Mesenchymal stem cell (in vitro differentiated cells and primary cell): ENCODE measurements at regions not wholly inside any gene's neighbourhood (a gene's known extent, or its start where the extent isn't known, plus 50 kb on each side); places are given as distances from the start of the nearest gene placed in this dataset.

ENCODE experiments used
- DNase-seq: peaks from one replicate; pipeline ENCODE4 v3.0.0-alpha.2; 2013
- H2AFZ ChIP-seq: one replicate; pipeline ENCODE4 v1.6.1; 2013; ENCODE audit warnings: low read depth, mild to moderate bottlenecking, control low read depth, inconsistent platforms, low read length, moderate library complexity
- H2AK5ac ChIP-seq: 2 replicates; pipeline ENCODE4 v1.6.1; 2013; ENCODE audit warnings: low read length, moderate library complexity, mild to moderate bottlenecking, inconsistent platforms; ENCODE audit not compliant: severe bottlenecking
- H2BK120ac ChIP-seq: one replicate; pipeline ENCODE4 v1.6.1; 2013; ENCODE audit warnings: low read depth, mild to moderate bottlenecking, inconsistent platforms, low read length, moderate library complexity
- H2BK12ac ChIP-seq, 2 experiments: one replicate each; pipeline ENCODE4 v1.6.1; 2013; ENCODE audit warnings: inconsistent platforms in 2 of 2, low read length in 2 of 2, mild to moderate bottlenecking in 2 of 2, moderate library complexity in 2 of 2, control low read depth in 1 of 2
- H2BK15ac ChIP-seq: one replicate; pipeline ENCODE4 v1.6.1; 2013; ENCODE audit warnings: mild to moderate bottlenecking, low read depth, inconsistent platforms; ENCODE audit not compliant: poor library complexity, severe bottlenecking
- H2BK5ac ChIP-seq: 2 replicates; pipeline ENCODE4 v1.6.1; 2013; ENCODE audit warnings: low read depth, mild to moderate bottlenecking, low read length, control low read depth, inconsistent platforms; ENCODE audit not compliant: poor library complexity, severe bottlenecking
- H3K14ac ChIP-seq, 2 experiments: one replicate each; pipeline ENCODE4 v1.6.1; 2013; ENCODE audit warnings: inconsistent platforms in 2 of 2, low read length in 2 of 2, control low read depth in 1 of 2, mild to moderate bottlenecking in 1 of 2, moderate library complexity in 1 of 2
- H3K18ac ChIP-seq, 2 experiments: one replicate each; pipeline ENCODE4 v1.6.1; 2013; ENCODE audit warnings: inconsistent platforms in 2 of 2, low read length in 2 of 2, control low read depth in 1 of 2, low read depth in 1 of 2, mild to moderate bottlenecking in 1 of 2
- H3K23ac ChIP-seq, 2 experiments: one replicate each; pipeline ENCODE4 v1.6.1; 2013; ENCODE audit warnings: inconsistent platforms in 2 of 2, low read length in 2 of 2, mild to moderate bottlenecking in 2 of 2, moderate library complexity in 2 of 2, control low read depth in 1 of 2
- H3K27ac ChIP-seq: 2 replicates; pipeline ENCODE4 v1.5.1; 2013; ENCODE audit warnings: mild to moderate bottlenecking, moderate library complexity, low read length, control low read depth, inconsistent platforms; ENCODE audit not compliant: poor library complexity, severe bottlenecking
- H3K27me3 ChIP-seq, 2 experiments: 2 replicates each; pipeline versions ENCODE4 v1.6.1 to v1.7.0; 2013; ENCODE audit warnings: low read length in 2 of 2, mild to moderate bottlenecking in 2 of 2, moderate library complexity in 2 of 2, control low read depth in 1 of 2, inconsistent platforms in 1 of 2; ENCODE audit not compliant: control insufficient read depth in 1 of 2, insufficient read depth in 1 of 2
- H3K36me3 ChIP-seq, 2 experiments: 2 replicates each; pipeline versions ENCODE4 v1.6.1 to v1.7.0; 2013; ENCODE audit warnings: low read length in 2 of 2, control low read depth in 1 of 2, inconsistent platforms in 1 of 2, low read depth in 1 of 2, mild to moderate bottlenecking in 1 of 2; ENCODE audit not compliant: insufficient read depth in 2 of 2, control insufficient read depth in 1 of 2
- H3K4ac ChIP-seq, 2 experiments: one replicate each; pipeline ENCODE4 v1.6.1; 2013; ENCODE audit warnings: inconsistent platforms in 2 of 2, low read length in 2 of 2, mild to moderate bottlenecking in 2 of 2, moderate library complexity in 2 of 2, control low read depth in 1 of 2, low read depth in 1 of 2
- H3K4me1 ChIP-seq: 2 replicates; pipeline ENCODE4 v1.6.1; 2013; ENCODE audit warnings: low read depth, low read length, control low read depth; ENCODE audit not compliant: control insufficient read depth, insufficient read depth
- H3K4me2 ChIP-seq: 2 replicates; pipeline ENCODE4 v1.6.1; 2013; ENCODE audit warnings: low read length, mild to moderate bottlenecking, inconsistent platforms; ENCODE audit not compliant: poor library complexity, severe bottlenecking
- H3K4me3 ChIP-seq, 2 experiments: 2 replicates each; pipeline versions ENCODE4 v1.5.1 to v1.7.0; 2013; ENCODE audit warnings: low read length in 2 of 2, mild to moderate bottlenecking in 2 of 2, control low read depth in 1 of 2, low read depth in 1 of 2; ENCODE audit not compliant: insufficient read depth in 1 of 2
- H3K79me1 ChIP-seq: replicated peaks from 2 replicates; pipeline ENCODE4 v1.6.1; 2013; ENCODE audit warnings: mild to moderate bottlenecking, control low read depth, low read length, inconsistent platforms; ENCODE audit not compliant: poor library complexity, severe bottlenecking
- H3K9ac ChIP-seq: 2 replicates; pipeline ENCODE4 v1.7.0; 2013; ENCODE audit warnings: mild to moderate bottlenecking, low read length, moderate library complexity
- H3K9me3 ChIP-seq: 2 replicates; pipeline ENCODE4 v1.7.0; 2013; ENCODE audit warnings: mild to moderate bottlenecking, low read length; ENCODE audit not compliant: control insufficient read depth
- H4K8ac ChIP-seq: one replicate; pipeline ENCODE4 v1.6.1; 2013; ENCODE audit warnings: inconsistent platforms, mild to moderate bottlenecking, low read length, moderate library complexity
- H4K91ac ChIP-seq: one replicate; pipeline ENCODE4 v1.6.1; 2013; ENCODE audit warnings: mild to moderate bottlenecking, low read length, inconsistent platforms
- WGBS: methylation state at CpG from one replicate; pipeline ENCODE4 v1.1.7; 2013; ENCODE audit warnings: mixed read lengths; 5-methylcytosine and 5-hydroxymethylcytosine counted together

DNA sequence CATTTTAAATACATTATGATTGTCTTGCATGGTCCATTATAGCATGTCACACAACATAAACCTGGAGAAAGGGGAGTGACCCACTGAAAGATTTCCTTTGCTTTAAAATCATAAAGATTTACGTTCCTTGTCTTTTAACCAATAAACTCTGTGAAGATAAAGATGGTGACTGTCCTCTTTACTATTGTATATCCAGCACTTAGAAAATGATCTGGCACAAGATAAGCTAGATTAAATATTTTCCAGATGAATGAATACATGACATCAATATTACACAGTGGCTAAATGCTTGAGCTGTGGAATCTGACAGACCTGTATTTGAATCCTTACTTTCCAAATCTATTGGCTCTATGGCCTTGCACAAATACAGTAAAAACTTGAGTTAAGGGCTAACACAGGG is 938.4 kb downstream of the SORCS1 start:
- H3K9ac ChIP-seq: no peak overlapping the region
- H3K4me1 ChIP-seq: no peaks in the 10 kb centered on the region
- no peak overlapping the region for H2BK15ac ChIP-seq
- H3K27me3 ChIP-seq: no peaks in the 10 kb centered on the region
- H3K18ac ChIP-seq: no peak overlapping the region
- H3K4me2 ChIP-seq: no peak overlapping the region
- H3K23ac ChIP-seq: no peak overlapping the region
- H4K91ac ChIP-seq: no peak overlapping the region
- H3K4ac ChIP-seq: no peak overlapping the region
- no peak overlapping the region for H2BK5ac ChIP-seq
- no CpG with 5 or more reads among the region's 1 CpG for WGBS
- no peak overlapping the region for H3K14ac ChIP-seq
- no peak for DNase-seq
- no peaks in the 10 kb centered on the region for H3K79me1 ChIP-seq
- H3K36me3 ChIP-seq: no peaks in the 10 kb centered on the region
- H2BK120ac ChIP-seq: no peak overlapping the region
- no peaks in the 10 kb centered on the region for H3K9me3 ChIP-seq
- H3K4me3 ChIP-seq: no peak overlapping the region
- no peak overlapping the region for H2AFZ ChIP-seq
- no peak overlapping the region for H4K8ac ChIP-seq
- no peak overlapping the region for H3K27ac ChIP-seq
- no peak overlapping the region for H2BK12ac ChIP-seq
- H2AK5ac ChIP-seq: no peak overlapping the region

DNA sequence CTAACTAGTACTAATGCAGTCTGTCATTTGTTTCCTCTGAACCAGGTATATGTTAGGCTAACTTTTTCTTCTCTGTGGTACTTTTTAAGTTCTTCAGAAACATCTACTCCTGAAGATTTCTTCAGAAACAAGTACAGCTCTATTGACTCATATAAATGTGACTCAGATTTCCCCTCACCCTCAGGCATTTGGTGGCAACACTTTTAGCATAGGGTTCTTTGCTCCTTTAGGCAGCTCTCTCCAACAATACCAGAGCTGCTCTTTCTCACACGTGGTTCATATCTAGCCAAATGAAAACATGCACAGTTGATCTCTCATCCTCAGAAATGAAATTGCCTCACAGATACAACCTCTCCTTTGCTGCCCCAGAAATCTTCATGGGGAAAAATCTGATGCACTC is 939.8 kb downstream of the SORCS1 start:
- DNase-seq: no peak
- Histone ChIP-seq H3K27ac (no peak overlapping the region), H2BK15ac (no peak overlapping the region), H3K79me1 (no peaks in the 10 kb centered on the region), H3K4me2 (no peak overlapping the region), H3K36me3 (no peaks in the 10 kb centered on the region), H4K8ac (no peak overlapping the region), H2BK120ac (no peak overlapping the region), H3K9ac (no peak overlapping the region), H3K4ac (no peak overlapping the region), H2AFZ (no peak overlapping the region), H3K14ac (no peak overlapping the region), H3K27me3 (no peaks in the 10 kb centered on the region), H2BK5ac (no peak overlapping the region), H3K23ac (no peak overlapping the region), H2AK5ac (no peak overlapping the region), H3K9me3 (no peaks in the 10 kb centered on the region), H2BK12ac (no peak overlapping the region), H3K18ac (no peak overlapping the region), H4K91ac (no peak overlapping the region), H3K4me3 (no peak overlapping the region), H3K4me1 (no peaks in the 10 kb centered on the region)
- 60% methylated on average over 1 of the region's 1 CpG for WGBS

DNA sequence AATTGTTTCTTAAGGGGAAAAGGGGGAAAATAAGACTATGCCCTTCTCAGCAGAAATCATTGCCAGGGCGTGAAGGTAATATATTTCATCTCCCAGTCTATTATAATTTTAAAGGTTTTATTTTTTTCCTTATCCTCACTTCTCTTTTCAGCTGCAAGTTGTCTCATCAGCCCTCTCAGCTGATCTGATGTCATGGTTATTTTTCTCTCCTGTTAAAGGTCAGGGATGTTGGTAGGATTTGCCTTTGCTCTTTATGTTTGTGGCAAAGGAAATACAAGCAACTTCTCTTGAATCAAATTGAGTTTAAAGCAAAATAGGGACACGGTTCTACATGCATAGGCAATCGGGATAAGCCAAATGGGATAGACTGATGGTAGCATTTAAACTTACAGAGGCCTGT is 946.9 kb downstream of the SORCS1 start:
- H2AK5ac ChIP-seq: no peak overlapping the region
- H3K27ac ChIP-seq: no peak overlapping the region
- H3K9ac ChIP-seq: no peak overlapping the region
- H3K9me3 ChIP-seq: no peaks in the 10 kb centered on the region
- H3K4me2 ChIP-seq: no peak overlapping the region
- no peaks in the 10 kb centered on the region for H3K4me1 ChIP-seq
- H4K8ac ChIP-seq: no peak overlapping the region
- H3K79me1 ChIP-seq: no peaks in the 10 kb centered on the region
- H2BK15ac ChIP-seq: no peak overlapping the region
- 83% methylated on average over 2 of the region's 3 CpGs for WGBS
- no peak overlapping the region for H3K18ac ChIP-seq
- no peaks in the 10 kb centered on the region for H3K27me3 ChIP-seq
- no peak overlapping the region for H4K91ac ChIP-seq
- no peak overlapping the region for H2AFZ ChIP-seq
- DNase-seq: no peak
- no peak overlapping the region for H3K4me3 ChIP-seq
- H3K4ac ChIP-seq: no peak overlapping the region
- no peaks in the 10 kb centered on the region for H3K36me3 ChIP-seq
- no peak overlapping the region for H2BK120ac ChIP-seq
- no peak overlapping the region for H2BK12ac ChIP-seq
- no peak overlapping the region for H3K14ac ChIP-seq
- H3K23ac ChIP-seq: no peak overlapping the region
- no peak overlapping the region for H2BK5ac ChIP-seq

DNA sequence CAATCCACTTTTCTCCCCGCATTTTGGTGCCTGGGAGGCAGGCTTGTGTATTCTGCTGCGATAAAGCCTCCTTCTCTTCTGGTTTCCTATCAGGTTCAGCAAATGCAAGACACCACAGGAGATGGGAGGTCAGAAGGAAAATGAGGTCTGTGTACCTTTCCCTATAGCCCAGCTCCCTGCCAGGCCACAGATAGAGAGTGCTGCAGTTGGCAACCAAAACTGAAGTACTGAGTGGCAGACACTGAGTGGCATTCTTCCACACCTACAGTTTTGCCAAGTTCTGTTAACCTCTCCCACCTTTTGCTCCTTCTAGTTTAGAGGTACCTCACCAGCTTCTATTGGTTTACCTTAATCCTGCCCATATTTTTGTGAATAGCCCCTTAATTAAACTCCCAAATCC is 948.4 kb downstream of the SORCS1 start:
- H3K4me3 ChIP-seq: no peak overlapping the region
- no peak overlapping the region for H3K9ac ChIP-seq
- H2AFZ ChIP-seq: no peak overlapping the region
- H2BK12ac ChIP-seq: no peak overlapping the region
- H3K14ac ChIP-seq: no peak overlapping the region
- H2AK5ac ChIP-seq: no peak overlapping the region
- H3K36me3 ChIP-seq: no peaks in the 10 kb centered on the region
- no peak overlapping the region for H4K91ac ChIP-seq
- H3K4me1 ChIP-seq: no peaks in the 10 kb centered on the region
- no peaks in the 10 kb centered on the region for H3K27me3 ChIP-seq
- H3K9me3 ChIP-seq: no peaks in the 10 kb centered on the region
- H3K23ac ChIP-seq: no peak overlapping the region
- no peak overlapping the region for H3K18ac ChIP-seq
- no peak overlapping the region for H2BK15ac ChIP-seq
- WGBS: 36% methylated on average over 2 of the region's 2 CpGs
- no peak for DNase-seq
- H3K4ac ChIP-seq: no peak overlapping the region
- H2BK5ac ChIP-seq: no peak overlapping the region
- no peak overlapping the region for H3K27ac ChIP-seq
- no peak overlapping the region for H4K8ac ChIP-seq
- H2BK120ac ChIP-seq: no peak overlapping the region
- no peaks in the 10 kb centered on the region for H3K79me1 ChIP-seq
- H3K4me2 ChIP-seq: no peak overlapping the region
